ENCODE measurements at regions not wholly inside any gene's neighbourhood (a gene's known extent, or its start where the extent isn't known, plus 50 kb on each side); places are given as distances from the start of the nearest gene placed in this dataset.

DNA sequence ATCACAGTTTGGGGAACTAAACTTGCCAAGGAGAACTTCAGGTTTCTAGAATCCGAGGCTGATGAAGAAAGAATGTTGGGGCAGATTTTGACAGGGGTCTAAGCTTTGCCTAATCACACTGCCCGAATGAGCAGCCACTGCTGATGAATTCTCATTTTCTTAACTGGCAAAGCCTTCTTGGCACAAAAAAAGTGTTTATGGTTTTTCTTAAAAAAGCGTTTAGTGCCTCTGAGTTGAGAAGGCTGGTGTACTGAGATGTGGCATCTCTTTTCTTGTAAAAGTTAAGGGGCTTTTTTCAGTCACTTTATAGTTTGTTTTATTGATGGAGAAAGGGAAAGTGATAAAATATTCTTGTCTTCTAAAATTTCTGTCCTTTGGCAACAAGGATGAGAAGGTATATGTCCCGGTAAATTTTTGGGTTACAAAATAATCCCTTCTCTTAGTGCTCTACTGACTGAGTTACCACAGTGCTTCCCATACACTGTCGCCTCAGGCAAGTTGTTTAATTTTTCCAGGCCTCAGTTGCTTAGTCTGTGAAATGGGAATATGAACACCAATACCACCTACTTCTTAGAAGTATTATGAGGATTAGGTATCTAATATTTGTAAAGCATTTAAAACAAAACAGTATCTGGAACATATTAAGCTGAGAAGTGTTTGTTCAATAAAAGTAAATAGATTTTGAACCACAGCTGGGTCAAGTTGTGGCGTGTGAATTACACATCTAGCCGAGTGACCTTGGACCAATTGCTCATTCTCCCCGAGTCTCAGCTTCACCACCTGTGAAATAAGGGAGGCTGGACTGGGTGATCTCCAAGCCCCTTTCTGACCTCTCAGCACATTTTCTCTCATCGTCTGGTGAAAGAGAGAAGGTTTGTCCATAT is 320.8 kb downstream of the HAPSTR1 start:
- TF ChIP-seq, protein P1, sequence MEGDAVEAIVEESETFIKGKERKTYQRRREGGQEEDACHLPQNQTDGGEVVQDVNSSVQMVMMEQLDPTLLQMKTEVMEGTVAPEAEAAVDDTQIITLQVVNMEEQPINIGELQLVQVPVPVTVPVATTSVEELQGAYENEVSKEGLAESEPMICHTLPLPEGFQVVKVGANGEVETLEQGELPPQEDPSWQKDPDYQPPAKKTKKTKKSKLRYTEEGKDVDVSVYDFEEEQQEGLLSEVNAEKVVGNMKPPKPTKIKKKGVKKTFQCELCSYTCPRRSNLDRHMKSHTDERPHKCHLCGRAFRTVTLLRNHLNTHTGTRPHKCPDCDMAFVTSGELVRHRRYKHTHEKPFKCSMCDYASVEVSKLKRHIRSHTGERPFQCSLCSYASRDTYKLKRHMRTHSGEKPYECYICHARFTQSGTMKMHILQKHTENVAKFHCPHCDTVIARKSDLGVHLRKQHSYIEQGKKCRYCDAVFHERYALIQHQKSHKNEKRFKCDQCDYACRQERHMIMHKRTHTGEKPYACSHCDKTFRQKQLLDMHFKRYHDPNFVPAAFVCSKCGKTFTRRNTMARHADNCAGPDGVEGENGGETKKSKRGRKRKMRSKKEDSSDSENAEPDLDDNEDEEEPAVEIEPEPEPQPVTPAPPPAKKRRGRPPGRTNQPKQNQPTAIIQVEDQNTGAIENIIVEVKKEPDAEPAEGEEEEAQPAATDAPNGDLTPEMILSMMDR (conservative IDR thresholded peaks at IDR 0.05) = no peak
- no peak for TF ChIP-seq ZFX (IDR thresholded peaks at IDR 0.05)

Measured in C4-2B (cell line).